ENCODE measurements at regions not wholly inside any gene's neighbourhood (a gene's known extent, or its start where the extent isn't known, plus 50 kb on each side); places are given as distances from the start of the nearest gene placed in this dataset.

DNA sequence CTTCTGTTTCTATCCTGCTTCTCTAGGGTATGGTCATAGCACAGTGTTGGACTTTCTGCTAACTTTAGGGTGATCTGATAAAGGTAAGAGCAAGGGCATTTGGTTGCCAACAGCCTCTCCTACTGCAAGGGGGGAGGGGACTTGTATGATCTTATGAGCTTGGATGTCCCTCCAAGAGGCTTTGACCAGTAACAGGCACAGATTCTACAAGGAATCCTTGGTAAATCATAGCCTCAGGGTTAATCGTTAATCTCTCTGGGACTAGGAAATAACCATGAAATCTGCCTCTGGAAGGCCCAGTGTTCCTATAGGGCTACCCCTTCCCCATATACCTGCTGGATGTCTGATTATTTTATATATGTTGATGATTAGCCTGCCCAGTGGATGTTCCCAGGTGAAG lies 134.8 kb upstream of the TNFSF4 start:
- H3K79me1 ChIP-seq (ENCODE audit: low read depth, low read length), result no peaks in the 10 kb centered on the region
- no peaks in the 10 kb centered on the region for H3K36me3 ChIP-seq (ENCODE audit: control insufficient read depth in 2 of 4, insufficient read depth in 4 of 4, low read length in 3 of 4)
- no peak overlapping the region for H2AFZ ChIP-seq (ENCODE audit: low read length)
- H3K23me2 ChIP-seq (ENCODE audit: low read depth, low read length), result peaks cover 1% of the 10 kb centered on the region; the same call in 1 of the 2 replicates
- no peak overlapping the region for H3K56ac ChIP-seq (replicated peaks; ENCODE audit: insufficient read length, low read depth, low read length)
- no peak overlapping the region for H3K18ac ChIP-seq (ENCODE audit: extremely low read depth, low read length)
- H3K23ac ChIP-seq (ENCODE audit: insufficient read length), result no peak overlapping the region
- CTCF ChIA-PET (ENCODE audit: partially characterized antibody), result no interaction called here
- POLR2A ChIA-PET (ENCODE audit: partially characterized antibody), result no interaction called here
- H3K4me2 ChIP-seq (ENCODE audit: insufficient read depth in 1 of 2, low read depth in 2 of 2, low read length in 2 of 2), result no peak overlapping the region
- H3K79me2 ChIP-seq (ENCODE audit: control insufficient read depth in 1 of 2, insufficient read depth in 2 of 2, low read length in 2 of 2), result no peaks in the 10 kb centered on the region
- H4K8ac ChIP-seq (ENCODE audit: extremely low read depth, insufficient read depth, low read length), result no peak overlapping the region
- no peak for DNase-seq (ENCODE audit: low read depth in 1 of 2, low spot score in 2 of 2)
- H2BK15ac ChIP-seq (ENCODE audit: low read length), result no peak overlapping the region
- no peak overlapping the region for H2BK120ac ChIP-seq (replicated peaks; ENCODE audit: low read depth, low read length)
- H3K4me3 ChIP-seq (ENCODE audit: extremely low read depth in 1 of 4, insufficient read depth in 2 of 4, low read depth in 3 of 4, low read length in 4 of 4), result no peak overlapping the region
- no peak overlapping the region for H2BK5ac ChIP-seq (ENCODE audit: low read depth, low read length)
- no peak overlapping the region for H2BK12ac ChIP-seq (ENCODE audit: low read depth, low read length)
- no peaks in the 10 kb centered on the region for H3K4me1 ChIP-seq (replicated peaks in 1 of 4; ENCODE audit: control insufficient read depth in 3 of 4, insufficient read depth in 4 of 4, low read length in 3 of 4)
- H4K20me1 ChIP-seq (replicated peaks in 1 of 2; ENCODE audit: control insufficient read depth in 1 of 2, insufficient read depth in 2 of 2, low read length in 2 of 2), result no peaks in the 10 kb centered on the region
- no peaks in the 10 kb centered on the region for H3K27me3 ChIP-seq (replicated peaks in 1 of 4; ENCODE audit: control insufficient read depth in 3 of 4, extremely low read depth in 1 of 4, insufficient read depth in 3 of 4, low read length in 3 of 4)
- H2AK5ac ChIP-seq (ENCODE audit: low read depth, low read length), result no peak overlapping the region
- no peak overlapping the region for H3K14ac ChIP-seq (ENCODE audit: insufficient read length)
- no peak overlapping the region for H3K27ac ChIP-seq (ENCODE audit: low read depth, low read length)
- no peak for FAIRE-seq
- H2BK20ac ChIP-seq (ENCODE audit: low read length), result no peak overlapping the region
- no peak overlapping the region for H3K4ac ChIP-seq (replicated peaks; ENCODE audit: insufficient read length, low read depth, low read length)
- no peak overlapping the region for H4K91ac ChIP-seq (replicated peaks; ENCODE audit: insufficient read length, low read length)
- 100% methylated on average over 1 of the region's 1 CpG; no CpG with 5 or more reads in 1 of the 2 experiments for WGBS, 2 experiments (ENCODE audit: extremely low coverage in 1 of 2, insufficient coverage in 1 of 2, insufficient read length in 1 of 2, insufficient replicate concordance in 2 of 2, low coverage in 1 of 2, low lambda C conversion rate in 2 of 2, missing lambda C conversion rate in 1 of 2)
- no peak overlapping the region for H4K5ac ChIP-seq (ENCODE audit: insufficient read length, low read depth, low read length)
- TF ChIP-seq PHF8 (conservative IDR thresholded peaks at IDR 0.05; ENCODE audit: low read depth, low read length) (no peak), RFX5 (IDR thresholded peaks at IDR 0.05; ENCODE audit: borderline replicate concordance, low read depth, low read length) (no peak), RNF2 (IDR thresholded peaks at IDR 0.05; ENCODE audit: borderline replicate concordance, low read depth, low read length, missing control alignments, poor library complexity, severe bottlenecking) (no peak), MAFK (IDR thresholded peaks at IDR 0.05; ENCODE audit: low read depth, low read length) (no peak), YY1 (IDR thresholded peaks at IDR 0.05; ENCODE audit: low read depth, low read length) (no peak)
- TF ChIP-seq, protein P1, sequence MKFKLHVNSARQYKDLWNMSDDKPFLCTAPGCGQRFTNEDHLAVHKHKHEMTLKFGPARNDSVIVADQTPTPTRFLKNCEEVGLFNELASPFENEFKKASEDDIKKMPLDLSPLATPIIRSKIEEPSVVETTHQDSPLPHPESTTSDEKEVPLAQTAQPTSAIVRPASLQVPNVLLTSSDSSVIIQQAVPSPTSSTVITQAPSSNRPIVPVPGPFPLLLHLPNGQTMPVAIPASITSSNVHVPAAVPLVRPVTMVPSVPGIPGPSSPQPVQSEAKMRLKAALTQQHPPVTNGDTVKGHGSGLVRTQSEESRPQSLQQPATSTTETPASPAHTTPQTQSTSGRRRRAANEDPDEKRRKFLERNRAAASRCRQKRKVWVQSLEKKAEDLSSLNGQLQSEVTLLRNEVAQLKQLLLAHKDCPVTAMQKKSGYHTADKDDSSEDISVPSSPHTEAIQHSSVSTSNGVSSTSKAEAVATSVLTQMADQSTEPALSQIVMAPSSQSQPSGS (IDR thresholded peaks at IDR 0.05; ENCODE audit: low read length), result no peak
- no peak overlapping the region for H3K9ac ChIP-seq (replicated peaks in 1 of 4; ENCODE audit: extremely low read depth in 1 of 4, low read depth in 3 of 4, low read length in 3 of 4)
- no peaks in the 10 kb centered on the region for H3K9me3 ChIP-seq (ENCODE audit: insufficient read depth in 2 of 2, low read depth in 1 of 2, low read length in 1 of 2)

Measured in H1 (cell line).